Mammary epithelial cell (primary cell): ENCODE measurements at regions not wholly inside any gene's neighbourhood (a gene's known extent, or its start where the extent isn't known, plus 50 kb on each side); places are given as distances from the start of the nearest gene placed in this dataset.
"Not testable (repeated sequence)": the region's sequence is repeated elsewhere in the genome, so short reads cannot be mapped to it uniquely, and the experiment has no call there.

Experiments used
- CTCF ChIP-seq, 2 donors: IDR thresholded peaks in 1 of 2; conservative IDR thresholded peaks in 1 of 2; 2 replicates each; pipeline ENCODE4 v1.5.1; 2011 to 2012; ENCODE audit warnings: inconsistent platforms in 2 of 2, low read length in 2 of 2, mild to moderate bottlenecking in 2 of 2, control low read depth in 1 of 2, low read depth in 1 of 2; ENCODE audit not compliant: insufficient read depth in 1 of 2; ENCODE audit errors: extremely low read depth in 1 of 2
- EZH2 ChIP-seq: IDR thresholded peaks from 2 replicates; pipeline ENCODE4 v1.6.1; 2012; ENCODE audit warnings: low read length, inconsistent platforms, borderline replicate concordance

GRCh38 chr16:88261814-88262605 is 120.7 kb upstream of the ZNF469 start:
- not testable (repeated sequence) for TF ChIP-seq CTCF (conservative IDR thresholded peaks at IDR 0.05 in 1 of 2, IDR thresholded peaks at IDR 0.05 in 1 of 2; ENCODE audit: extremely low read depth in 1 of 2, insufficient read depth in 1 of 2, low read depth in 1 of 2, low read length in 2 of 2); EZH2
